GM12891 (cell line): ENCODE measurements at regions not wholly inside any gene's neighbourhood (a gene's known extent, or its start where the extent isn't known, plus 50 kb on each side); places are given as distances from the start of the nearest gene placed in this dataset.

Experiments
- PAX5 ChIP-seq: IDR thresholded peaks from 2 replicates; pipeline ENCODE4 v1.6.1; 2011; ENCODE audit warnings: low read length, moderate library complexity, mild to moderate bottlenecking; ENCODE audit not compliant: insufficient read depth, severe bottlenecking
- POLR2A ChIP-seq: IDR thresholded peaks from 2 replicates; pipeline ENCODE4 v1.6.1; 2011; ENCODE audit warnings: low read depth, low read length, control low read depth
- POLR2AphosphoS5 ChIP-seq: IDR thresholded peaks from 2 replicates; pipeline ENCODE4 v1.6.1; 2011; ENCODE audit warnings: low read depth, low read length, control low read depth
- TAF1 ChIP-seq: IDR thresholded peaks from 2 replicates; pipeline ENCODE4 v1.6.1; 2011; ENCODE audit warnings: low read depth, low read length, control low read depth

DNA sequence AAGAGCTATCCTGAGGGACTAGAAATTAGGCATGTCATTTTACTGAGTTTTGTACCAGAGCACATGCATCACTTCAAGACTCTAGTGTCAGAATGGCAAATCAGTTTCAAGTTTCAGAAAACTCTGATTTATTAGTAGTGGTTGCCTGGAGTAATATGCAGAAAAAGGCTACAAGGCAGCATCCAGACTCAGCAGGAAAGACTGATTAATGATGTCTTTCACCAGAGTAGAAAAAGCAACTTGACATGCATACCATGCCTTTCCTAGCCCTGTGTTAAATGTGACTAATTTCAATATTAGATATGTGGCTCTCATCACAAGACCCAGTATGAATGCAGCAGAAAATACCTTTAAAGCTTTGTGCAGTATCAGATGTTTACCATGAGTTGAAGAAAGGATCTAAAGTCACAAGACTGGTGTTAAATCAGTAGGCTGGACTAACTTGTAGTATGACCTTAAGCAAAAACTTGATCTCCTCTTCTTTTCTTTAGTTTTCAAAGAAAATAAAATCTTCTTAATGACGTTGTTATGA, 1251.2 kb upstream of the C9orf72 start:
- TF ChIP-seq POLR2AphosphoS5, result no peak
- no peak for TF ChIP-seq PAX5
- no peak for TF ChIP-seq TAF1
- TF ChIP-seq POLR2A, result no peak
